GM19023 (cell line): ENCODE measurements at regions not wholly inside any gene's neighbourhood (a gene's known extent, or its start where the extent isn't known, plus 50 kb on each side); places are given as distances from the start of the nearest gene placed in this dataset.
"Not testable (repeated sequence)": the region's sequence is repeated elsewhere in the genome, so short reads cannot be mapped to it uniquely, and the experiment has no call there.

Experiments used
- ATAC-seq: cut with Tn5 transposase; IDR thresholded peaks from one replicate; pipeline ENCODE4 v1.9.1; 2021; ENCODE audit warnings: mild to moderate bottlenecking, moderate library complexity; ENCODE audit not compliant: unreplicated experiment

GRCh38 chr10:55537497-55537896 is 736.5 kb upstream of the PCDH15 start:
- not testable (repeated sequence) for ATAC-seq

DNA sequence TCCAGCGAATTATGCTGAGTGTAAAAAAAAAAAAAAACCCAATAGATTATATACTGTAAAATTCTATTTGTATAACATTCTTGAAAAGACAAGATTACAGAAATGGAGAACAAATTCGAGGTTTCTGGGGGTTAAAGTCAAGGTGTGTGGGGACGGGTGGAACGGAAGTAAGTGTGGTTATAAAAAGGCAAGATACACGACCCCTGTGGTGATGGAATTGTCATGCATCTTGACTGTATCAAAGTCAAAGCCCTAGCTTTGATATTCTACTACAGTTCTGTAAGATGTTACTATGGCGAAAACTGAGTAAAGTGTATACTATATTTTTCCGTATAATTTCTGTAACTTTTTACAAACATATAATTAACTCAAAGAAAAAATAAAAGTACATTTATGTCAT is 718.2 kb upstream of the PCDH15 start:
- no peak for ATAC-seq

GRCh38 chr10:55518416-55518815 is 717.4 kb upstream of the PCDH15 start:
- not testable (repeated sequence) for ATAC-seq

- no peak for ATAC-seq
Measured at GRCh38 chr10:55509168-55509567, 708.1 kb upstream of the PCDH15 start.

DNA sequence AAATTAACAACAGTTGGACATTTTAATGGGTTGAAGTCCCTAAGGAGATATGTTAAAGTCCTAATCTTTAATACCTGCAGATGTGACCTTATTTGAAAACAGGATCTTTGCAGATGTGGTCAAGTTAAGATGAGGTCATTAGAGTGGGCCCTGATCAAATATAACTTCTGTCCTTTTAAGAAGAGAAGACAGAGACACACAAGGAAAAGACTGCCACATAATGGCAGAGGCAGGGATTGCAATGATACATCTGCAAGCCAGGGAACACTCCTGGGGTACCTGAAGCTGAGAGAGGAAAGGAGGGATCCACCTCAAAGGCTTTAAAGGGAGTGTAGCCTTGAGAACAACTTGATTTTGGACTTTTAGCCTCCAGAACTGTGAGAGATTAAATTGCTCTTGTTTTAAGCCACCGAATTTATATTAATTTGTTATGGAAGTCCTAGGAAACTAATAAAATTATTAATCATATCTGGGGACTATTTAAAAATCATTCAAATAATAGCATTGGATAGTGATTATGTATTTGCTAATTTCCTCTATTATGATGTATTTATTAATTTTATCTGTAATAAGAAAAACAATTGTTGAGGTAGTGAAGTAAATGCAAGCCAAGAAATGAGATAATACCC is 700.0 kb upstream of the PCDH15 start:
- ATAC-seq, result no peak

GRCh38 chr10:55497893-55498499 is 697.0 kb upstream of the PCDH15 start:
- no peak for ATAC-seq

GRCh38 chr10:55495555-55495954 is 694.5 kb upstream of the PCDH15 start:
- no peak for ATAC-seq

DNA sequence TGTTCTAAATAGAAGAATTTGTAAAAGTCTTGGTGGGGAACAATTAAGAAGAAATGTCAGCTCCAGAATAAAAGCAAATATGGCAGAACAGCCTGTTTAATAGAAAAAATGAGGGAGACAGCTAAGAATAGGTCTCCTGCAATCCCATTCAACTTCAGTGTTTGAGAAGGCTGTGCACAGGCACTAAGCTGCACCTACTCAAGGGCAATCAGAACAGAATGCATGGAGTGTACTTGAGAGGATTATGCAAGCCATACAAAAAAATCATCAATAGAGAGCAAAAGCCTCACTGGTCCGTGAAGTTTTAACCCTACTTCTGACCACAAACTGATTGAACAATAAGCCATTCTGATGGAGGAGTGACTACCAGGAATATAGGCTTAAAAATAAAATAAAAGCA is 690.7 kb upstream of the PCDH15 start:
- no peak for ATAC-seq

DNA sequence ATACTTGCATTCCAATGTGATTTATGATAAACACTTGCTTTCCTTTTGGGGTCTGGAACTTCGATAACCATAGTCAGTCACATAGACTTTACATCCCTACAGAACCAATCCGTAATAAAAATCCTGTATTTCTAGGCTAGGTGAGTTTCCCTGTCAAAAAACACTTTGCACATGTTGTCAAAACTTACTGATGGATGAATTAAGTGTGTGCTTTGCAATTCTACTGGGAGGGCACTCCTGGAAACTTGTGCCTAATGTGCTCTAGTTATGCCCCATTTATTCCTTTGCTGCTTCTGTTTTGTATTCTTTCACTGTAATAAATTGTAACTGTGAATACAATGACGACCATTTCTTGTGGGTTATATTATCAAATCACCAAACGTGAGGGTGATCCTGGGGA is 684.8 kb upstream of the PCDH15 start:
- ATAC-seq, result no peak

DNA sequence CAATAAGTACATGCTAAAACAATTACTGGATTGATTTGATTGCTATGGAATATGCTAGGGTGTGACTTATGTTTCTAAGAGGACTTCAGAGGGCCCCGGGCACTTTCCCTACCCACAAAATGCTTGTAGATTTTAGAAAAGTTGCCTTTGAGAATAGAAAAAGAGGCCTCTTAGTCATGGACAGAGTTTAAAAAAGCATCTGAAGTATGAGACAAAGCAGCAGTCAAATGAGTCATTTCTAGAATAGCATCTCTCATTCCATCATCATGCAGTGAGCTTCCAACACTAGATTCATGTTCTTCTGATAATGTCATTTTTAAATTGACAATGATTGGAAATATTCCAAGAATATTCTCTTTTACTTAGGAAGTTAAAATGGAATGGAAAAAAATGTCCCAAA is 675.1 kb upstream of the PCDH15 start:
- no peak for ATAC-seq

- ATAC-seq, result no peak
Measured at GRCh38 chr10:55474258-55474657, 673.2 kb upstream of the PCDH15 start.

GRCh38 chr10:55470840-55471239 is 669.8 kb upstream of the PCDH15 start:
- ATAC-seq, result no peak

DNA sequence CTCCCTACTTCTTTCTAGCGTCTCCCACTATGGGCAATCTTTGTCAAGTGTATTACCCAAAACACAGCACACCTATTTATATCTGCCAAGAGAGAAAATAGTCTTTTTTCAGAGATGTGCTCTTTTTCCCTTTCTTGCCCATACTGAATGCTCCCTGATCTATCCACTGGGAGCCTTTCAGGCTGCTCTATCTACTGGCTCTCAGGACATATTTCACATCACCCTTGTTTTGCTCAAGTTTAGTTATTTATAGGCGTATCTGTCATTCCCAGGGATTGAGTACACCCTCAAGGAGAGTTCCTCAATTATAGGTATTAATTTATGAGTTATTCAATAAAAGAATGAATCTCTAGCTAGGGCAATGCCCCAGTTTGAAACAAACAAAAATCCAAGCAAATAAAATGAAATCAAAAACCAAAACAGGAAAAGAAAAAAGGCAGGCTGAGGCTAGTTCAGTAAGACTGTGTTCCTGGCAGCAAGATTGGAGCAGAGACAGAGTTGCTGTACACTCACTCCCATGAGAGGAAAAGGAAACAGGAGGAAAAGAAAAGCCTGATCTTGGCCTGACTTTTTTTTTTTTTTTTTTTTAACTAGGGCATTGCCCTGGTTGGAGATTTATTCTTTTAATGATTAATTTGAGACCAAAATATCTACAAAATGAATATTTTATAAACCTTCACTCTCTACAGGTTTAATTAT is 665.9 kb upstream of the PCDH15 start:
- ATAC-seq, result no peak

DNA sequence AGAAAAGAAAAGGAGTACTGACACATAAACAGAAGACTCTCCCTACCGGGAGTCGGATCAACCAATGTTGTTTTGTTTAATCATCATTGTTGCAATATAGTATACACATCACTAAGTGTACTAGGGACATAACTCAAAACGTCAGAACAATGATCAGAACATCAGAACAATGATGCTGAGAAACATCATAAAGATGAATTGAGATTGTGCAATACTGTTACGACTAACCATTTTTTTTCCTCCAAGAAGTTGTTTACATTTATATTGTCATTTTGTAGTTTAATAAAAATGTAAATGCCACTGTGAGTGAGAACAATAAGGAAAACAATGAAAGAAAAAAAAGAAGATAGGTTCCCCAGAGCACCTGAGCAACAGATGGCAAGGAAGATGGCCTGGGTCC is 663.1 kb upstream of the PCDH15 start:
- ATAC-seq, result no peak

- no peak for ATAC-seq
Measured at GRCh38 chr10:55460008-55460407, 659.0 kb upstream of the PCDH15 start.

GRCh38 chr10:55449981-55450380 is 649.0 kb upstream of the PCDH15 start:
- ATAC-seq, result no peak

GRCh38 chr10:55446441-55447002 is 645.5 kb upstream of the PCDH15 start:
- no peak for ATAC-seq

DNA sequence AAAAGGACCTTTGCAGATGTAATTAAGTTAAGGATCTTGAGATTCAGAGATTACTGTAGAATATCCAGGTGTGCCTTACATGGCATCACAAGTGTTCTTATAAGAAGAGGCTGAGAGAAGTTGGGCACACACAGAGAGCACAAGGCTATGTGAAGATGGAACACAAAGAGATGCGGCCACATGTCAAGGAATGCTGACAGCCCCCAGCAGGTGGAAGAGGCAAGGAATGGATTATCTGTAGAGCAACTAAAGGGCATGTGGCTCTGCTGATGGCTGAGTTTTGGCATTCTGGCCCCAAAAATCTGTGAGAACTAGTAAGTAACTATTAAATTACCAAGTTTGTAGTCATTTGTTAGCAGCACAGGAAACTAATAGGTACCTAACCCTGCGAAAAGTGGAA is 640.7 kb upstream of the PCDH15 start:
- no peak for ATAC-seq

- no peak for ATAC-seq
Measured at GRCh38 chr10:55426138-55426537, 625.1 kb upstream of the PCDH15 start.

- ATAC-seq, result no peak
Measured at GRCh38 chr10:55410415-55410885, 609.4 kb upstream of the PCDH15 start.

DNA sequence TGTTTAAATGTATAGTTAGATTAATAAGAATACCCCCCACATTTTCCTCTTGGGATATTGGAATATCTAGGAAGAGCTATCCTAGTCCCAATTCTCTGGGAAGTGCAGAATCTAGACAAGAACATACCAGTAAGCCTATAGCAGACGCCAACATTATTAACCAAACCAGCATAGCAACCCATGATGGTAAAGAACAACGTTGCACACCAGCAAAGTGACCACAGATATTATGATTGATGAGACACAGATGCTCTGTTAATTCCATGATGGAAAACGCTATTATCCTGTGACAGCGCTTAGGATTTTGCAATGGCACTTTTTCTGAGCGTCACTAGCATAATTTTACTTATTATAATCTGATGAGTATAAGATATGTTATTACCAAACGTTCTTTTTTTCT is 603.1 kb upstream of the PCDH15 start:
- ATAC-seq, result no peak
